ENCODE measurements at regions not wholly inside any gene's neighbourhood (a gene's known extent, or its start where the extent isn't known, plus 50 kb on each side); places are given as distances from the start of the nearest gene placed in this dataset.

- 75% methylated on average over 4 of the region's 4 CpGs for WGBS
Measured at GRCh38 chrX:10842646-10843045, 222.3 kb upstream of the MID1 start.

DNA sequence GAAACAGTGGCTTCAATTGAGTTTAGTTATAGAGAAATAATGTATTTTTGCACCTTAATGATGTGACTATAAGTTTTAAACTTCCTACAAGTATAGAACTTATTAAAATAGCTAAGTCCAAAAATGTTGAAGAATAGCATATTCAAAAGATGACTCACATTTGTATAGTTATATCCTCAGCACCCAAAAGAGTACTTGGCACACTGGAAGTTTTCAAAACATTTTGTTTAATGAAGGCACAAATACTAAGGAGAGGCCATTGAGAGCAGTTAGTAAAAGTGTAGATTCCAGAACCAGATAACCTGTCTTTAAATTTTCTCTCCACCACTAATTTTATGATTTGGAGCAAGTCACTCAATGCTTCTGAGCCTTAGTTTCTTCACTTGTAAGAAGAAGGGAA, 226.9 kb upstream of the MID1 start:
- Histone ChIP-seq H3K4me1 (peaks cover 0 to 5% (median 0%) of the 10 kb centered on the region in 4 donors), H3K4me3 (no peak overlapping the region), H3K9me3 (no peaks in the 10 kb centered on the region), H3K27ac (replicated peaks in 1 of 4) (no peak overlapping the region), H3K36me3 (no peaks in the 10 kb centered on the region), H3K27me3 (no peaks in the 10 kb centered on the region)
- TF ChIP-seq POLR2AphosphoS5 (IDR thresholded peaks at IDR 0.05) = no peak
- TF ChIP-seq EP300 (IDR thresholded peaks at IDR 0.05) = no peak
- TF ChIP-seq POLR2A (IDR thresholded peaks at IDR 0.05; ENCODE audit: low read depth) = no peak
- TF ChIP-seq, protein P1, sequence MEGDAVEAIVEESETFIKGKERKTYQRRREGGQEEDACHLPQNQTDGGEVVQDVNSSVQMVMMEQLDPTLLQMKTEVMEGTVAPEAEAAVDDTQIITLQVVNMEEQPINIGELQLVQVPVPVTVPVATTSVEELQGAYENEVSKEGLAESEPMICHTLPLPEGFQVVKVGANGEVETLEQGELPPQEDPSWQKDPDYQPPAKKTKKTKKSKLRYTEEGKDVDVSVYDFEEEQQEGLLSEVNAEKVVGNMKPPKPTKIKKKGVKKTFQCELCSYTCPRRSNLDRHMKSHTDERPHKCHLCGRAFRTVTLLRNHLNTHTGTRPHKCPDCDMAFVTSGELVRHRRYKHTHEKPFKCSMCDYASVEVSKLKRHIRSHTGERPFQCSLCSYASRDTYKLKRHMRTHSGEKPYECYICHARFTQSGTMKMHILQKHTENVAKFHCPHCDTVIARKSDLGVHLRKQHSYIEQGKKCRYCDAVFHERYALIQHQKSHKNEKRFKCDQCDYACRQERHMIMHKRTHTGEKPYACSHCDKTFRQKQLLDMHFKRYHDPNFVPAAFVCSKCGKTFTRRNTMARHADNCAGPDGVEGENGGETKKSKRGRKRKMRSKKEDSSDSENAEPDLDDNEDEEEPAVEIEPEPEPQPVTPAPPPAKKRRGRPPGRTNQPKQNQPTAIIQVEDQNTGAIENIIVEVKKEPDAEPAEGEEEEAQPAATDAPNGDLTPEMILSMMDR (IDR thresholded peaks at IDR 0.05) = no peak
- no peak for DNase-seq (ENCODE audit: extremely low spot score)
- intact Hi-C loops (cut with DNase I) = no loop called here

More at GRCh38 chrX:10842646-10843045, 222.3 kb upstream of the MID1 start:
- no peak overlapping the region for H3K27ac ChIP-seq (replicated peaks in 1 of 4)
- no peaks in the 10 kb centered on the region for H3K36me3 ChIP-seq
- TF ChIP-seq, protein P1 (IDR thresholded peaks at IDR 0.05) = no peak
- no peak for TF ChIP-seq POLR2AphosphoS5 (IDR thresholded peaks at IDR 0.05)
- no peak for TF ChIP-seq EP300 (IDR thresholded peaks at IDR 0.05)
- TF ChIP-seq POLR2A (IDR thresholded peaks at IDR 0.05; ENCODE audit: low read depth) = no peak
- DNase-seq (ENCODE audit: extremely low spot score) = no peak
- no peaks in the 10 kb centered on the region for H3K27me3 ChIP-seq
- H3K4me1 ChIP-seq = peaks cover 0 to 5% (median 0%) of the 10 kb centered on the region in 4 donors
- intact Hi-C loops (cut with DNase I) = no loop called here
- H3K9me3 ChIP-seq = no peaks in the 10 kb centered on the region
- no peak overlapping the region for H3K4me3 ChIP-seq

DNA sequence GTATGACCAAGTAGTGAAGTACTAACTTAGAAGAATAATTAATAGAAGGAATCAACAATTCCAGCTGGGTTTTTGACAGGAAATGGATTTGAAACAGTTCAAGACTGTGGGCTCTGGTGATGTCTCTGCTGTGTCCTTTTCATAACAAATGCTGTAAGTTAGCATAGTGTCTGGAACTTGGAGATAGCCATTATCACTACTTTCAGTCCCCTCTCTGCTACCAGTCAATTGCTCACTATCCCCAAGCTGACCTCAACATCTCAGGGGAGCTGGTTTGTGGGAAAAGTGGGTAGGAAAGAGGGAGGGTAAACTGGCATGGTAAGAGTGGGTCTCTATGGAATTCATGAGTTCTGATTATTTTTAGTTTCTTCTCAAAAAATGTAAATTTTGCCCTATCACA, 231.4 kb upstream of the MID1 start:
- Histone ChIP-seq H3K4me1 (peaks cover 0 to 5% (median 0%) of the 10 kb centered on the region in 4 donors), H3K27me3 (no peaks in the 10 kb centered on the region), H3K36me3 (no peaks in the 10 kb centered on the region), H3K4me3 (no peak overlapping the region), H3K9me3 (no peaks in the 10 kb centered on the region), H3K27ac (replicated peaks in 1 of 4) (no peak overlapping the region)
- no peak for TF ChIP-seq POLR2AphosphoS5 (IDR thresholded peaks at IDR 0.05)
- no peak for TF ChIP-seq POLR2A (IDR thresholded peaks at IDR 0.05; ENCODE audit: low read depth)
- no peak for TF ChIP-seq EP300 (IDR thresholded peaks at IDR 0.05)
- TF ChIP-seq, protein P1 (IDR thresholded peaks at IDR 0.05) = no peak
- intact Hi-C loops (cut with DNase I) = no loop called here
- no peak for DNase-seq (ENCODE audit: extremely low spot score)

DNA sequence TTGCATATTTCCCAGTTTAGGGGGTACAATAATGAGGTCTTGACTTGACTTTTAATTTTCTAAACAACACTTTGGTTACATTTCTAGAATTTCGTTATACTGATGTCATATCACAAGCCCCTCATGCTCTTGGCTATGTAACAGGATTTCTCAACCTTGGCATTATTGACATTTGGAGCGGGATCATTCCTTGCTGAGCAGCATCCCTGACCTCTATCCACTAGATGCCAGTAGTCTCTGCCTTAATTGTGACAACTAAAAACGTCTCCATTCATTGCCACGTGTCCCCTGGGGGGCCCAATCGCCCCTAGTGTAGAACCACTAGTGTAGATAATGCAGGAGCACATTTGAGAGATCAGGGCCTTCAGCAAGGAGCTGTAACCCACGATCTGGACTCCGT, 234.2 kb upstream of the MID1 start:
- WGBS = 45% methylated on average over 7 of the region's 7 CpGs
- Histone ChIP-seq H3K9me3 (no peaks in the 10 kb centered on the region), H3K27me3 (no peaks in the 10 kb centered on the region), H3K4me3 (no peak overlapping the region), H3K36me3 (no peaks in the 10 kb centered on the region), H3K4me1 (no peaks in the 10 kb centered on the region), H3K27ac (replicated peaks in 1 of 4) (no peak overlapping the region)
- no peak for TF ChIP-seq EP300 (IDR thresholded peaks at IDR 0.05)
- no peak for TF ChIP-seq POLR2A (IDR thresholded peaks at IDR 0.05; ENCODE audit: low read depth)
- TF ChIP-seq POLR2AphosphoS5 (IDR thresholded peaks at IDR 0.05) = no peak
- TF ChIP-seq, protein P1 (IDR thresholded peaks at IDR 0.05) = no peak
- intact Hi-C loops (cut with DNase I) = no loop called here
- DNase-seq (ENCODE audit: extremely low spot score) = no peak

DNA sequence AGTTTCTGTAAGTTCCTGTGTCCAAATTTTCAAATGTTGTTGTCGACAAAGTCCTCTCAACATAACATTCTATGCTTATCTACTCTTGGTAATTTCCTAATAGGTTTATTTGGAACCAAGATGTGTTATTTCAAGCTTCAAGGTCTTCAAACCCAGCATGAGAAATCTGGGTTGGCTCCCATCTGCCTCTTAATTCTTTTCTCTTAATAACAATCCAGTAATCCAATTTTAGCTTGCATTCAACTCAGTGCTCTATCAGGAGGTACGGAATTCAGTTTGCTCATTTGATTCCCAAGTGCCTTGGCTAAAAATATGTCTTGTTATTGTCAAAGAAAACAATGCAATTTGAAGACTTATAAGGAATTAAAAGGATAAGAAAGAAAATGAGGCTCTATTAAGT, 235.5 kb upstream of the MID1 start:
- intact Hi-C loops (cut with DNase I) = no loop called here
- no peaks in the 10 kb centered on the region for H3K36me3 ChIP-seq
- H3K4me3 ChIP-seq = no peak overlapping the region
- H3K27ac ChIP-seq (replicated peaks in 1 of 4) = no peak overlapping the region
- H3K27me3 ChIP-seq = no peaks in the 10 kb centered on the region
- no peak for DNase-seq (ENCODE audit: extremely low spot score)
- H3K4me1 ChIP-seq = no peaks in the 10 kb centered on the region
- WGBS = 63% methylated on average over 2 of the region's 2 CpGs
- H3K9me3 ChIP-seq = no peaks in the 10 kb centered on the region
- TF ChIP-seq, protein P1 (IDR thresholded peaks at IDR 0.05) = no peak
- TF ChIP-seq EP300 (IDR thresholded peaks at IDR 0.05) (no peak), POLR2AphosphoS5 (IDR thresholded peaks at IDR 0.05) (no peak)
